WERI-Rb-1 (cell line): ENCODE measurements at regions not wholly inside any gene's neighbourhood (a gene's known extent, or its start where the extent isn't known, plus 50 kb on each side); places are given as distances from the start of the nearest gene placed in this dataset.

ENCODE experiments used
- DNase-seq: peaks from one replicate; pipeline ENCODE4 v3.0.0-alpha.2; 2020
- H3K27ac ChIP-seq: fragments of 250-450 bp; sonication (Bioruptor Pico); 2 replicates; pipeline ENCODE4 v1.5.1; 2020; ENCODE audit warnings: mild to moderate bottlenecking, moderate library complexity
- H3K27me3 ChIP-seq: fragments of 250-450 bp; sonication (Bioruptor Pico); 2 replicates; pipeline ENCODE4 v1.5.1; 2021; ENCODE audit warnings: mild to moderate bottlenecking, low read depth, moderate library complexity; ENCODE audit not compliant: insufficient read depth, severe bottlenecking
- H3K36me3 ChIP-seq: fragments of 250-450 bp; sonication (Bioruptor Pico); 2 replicates; pipeline ENCODE4 v1.5.1; 2020; ENCODE audit warnings: mild to moderate bottlenecking, moderate library complexity
- H3K4me3 ChIP-seq: 2 replicates; pipeline ENCODE4 v1.5.1; 2011; ENCODE audit warnings: low read depth, mild to moderate bottlenecking, control low read depth, low read length
- H3K9me3 ChIP-seq: fragments of 250-450 bp; sonication (Bioruptor Pico); 2 replicates; pipeline ENCODE4 v1.5.1; 2021; ENCODE audit warnings: mild to moderate bottlenecking, moderate library complexity; ENCODE audit not compliant: severe bottlenecking
- TF ChIP-seq, protein P1 (sequence below): IDR thresholded peaks from 2 replicates; pipeline ENCODE4 v1.5.1; 2011; ENCODE audit warnings: low read depth, mild to moderate bottlenecking, control low read depth, inconsistent platforms, low read length

DNA sequence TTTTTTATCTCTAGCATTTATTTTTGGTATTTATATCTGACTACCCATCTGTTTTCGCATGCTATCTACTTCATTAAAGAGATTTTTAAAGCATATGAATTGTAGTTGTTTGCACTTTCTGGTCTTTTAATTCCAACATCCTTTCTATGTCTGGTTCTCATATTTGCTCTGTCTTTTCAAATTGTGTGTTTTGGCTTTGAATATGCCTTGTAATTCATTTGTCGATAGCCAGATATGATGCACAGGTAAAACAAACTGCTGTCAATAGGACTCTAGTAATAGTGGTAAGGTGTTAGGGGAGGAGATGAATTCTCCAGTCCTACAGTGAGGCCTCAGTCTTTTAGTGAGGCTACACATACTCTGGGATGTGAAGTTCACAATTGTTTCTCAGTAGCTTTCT, 530.8 kb upstream of the CCDC179 start:
- no peaks in the 10 kb centered on the region for H3K27me3 ChIP-seq
- no peak for DNase-seq
- no peaks in the 10 kb centered on the region for H3K36me3 ChIP-seq
- no peaks in the 10 kb centered on the region for H3K9me3 ChIP-seq
- H3K27ac ChIP-seq, result no peak overlapping the region
- H3K4me3 ChIP-seq, result no peak overlapping the region
- TF ChIP-seq, protein P1, sequence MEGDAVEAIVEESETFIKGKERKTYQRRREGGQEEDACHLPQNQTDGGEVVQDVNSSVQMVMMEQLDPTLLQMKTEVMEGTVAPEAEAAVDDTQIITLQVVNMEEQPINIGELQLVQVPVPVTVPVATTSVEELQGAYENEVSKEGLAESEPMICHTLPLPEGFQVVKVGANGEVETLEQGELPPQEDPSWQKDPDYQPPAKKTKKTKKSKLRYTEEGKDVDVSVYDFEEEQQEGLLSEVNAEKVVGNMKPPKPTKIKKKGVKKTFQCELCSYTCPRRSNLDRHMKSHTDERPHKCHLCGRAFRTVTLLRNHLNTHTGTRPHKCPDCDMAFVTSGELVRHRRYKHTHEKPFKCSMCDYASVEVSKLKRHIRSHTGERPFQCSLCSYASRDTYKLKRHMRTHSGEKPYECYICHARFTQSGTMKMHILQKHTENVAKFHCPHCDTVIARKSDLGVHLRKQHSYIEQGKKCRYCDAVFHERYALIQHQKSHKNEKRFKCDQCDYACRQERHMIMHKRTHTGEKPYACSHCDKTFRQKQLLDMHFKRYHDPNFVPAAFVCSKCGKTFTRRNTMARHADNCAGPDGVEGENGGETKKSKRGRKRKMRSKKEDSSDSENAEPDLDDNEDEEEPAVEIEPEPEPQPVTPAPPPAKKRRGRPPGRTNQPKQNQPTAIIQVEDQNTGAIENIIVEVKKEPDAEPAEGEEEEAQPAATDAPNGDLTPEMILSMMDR, result no peak

DNA sequence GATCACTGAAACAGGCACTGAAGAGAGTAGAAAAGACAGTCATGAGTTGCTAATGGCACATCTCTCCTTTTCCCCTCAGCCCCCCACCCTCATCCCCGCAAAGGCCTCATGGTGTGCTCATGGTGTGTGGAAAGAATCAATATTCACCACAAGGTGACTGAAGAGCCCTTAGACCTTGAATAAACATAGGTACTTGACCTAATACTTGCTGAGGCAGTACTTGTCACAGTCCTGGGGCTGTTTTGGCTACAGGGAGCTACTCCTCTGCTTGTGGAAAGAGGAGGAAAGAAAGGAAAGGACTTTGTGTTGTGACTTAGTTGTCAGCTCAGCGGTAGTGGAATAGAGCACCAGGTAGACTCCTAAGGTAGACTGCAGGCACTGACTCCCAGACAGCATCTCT, 537.8 kb upstream of the CCDC179 start:
- no peak overlapping the region for H3K4me3 ChIP-seq
- H3K27ac ChIP-seq, result no peak overlapping the region
- no peaks in the 10 kb centered on the region for H3K27me3 ChIP-seq
- TF ChIP-seq, protein P1, result no peak
- H3K36me3 ChIP-seq, result no peaks in the 10 kb centered on the region
- no peak for DNase-seq
- no peaks in the 10 kb centered on the region for H3K9me3 ChIP-seq

DNA sequence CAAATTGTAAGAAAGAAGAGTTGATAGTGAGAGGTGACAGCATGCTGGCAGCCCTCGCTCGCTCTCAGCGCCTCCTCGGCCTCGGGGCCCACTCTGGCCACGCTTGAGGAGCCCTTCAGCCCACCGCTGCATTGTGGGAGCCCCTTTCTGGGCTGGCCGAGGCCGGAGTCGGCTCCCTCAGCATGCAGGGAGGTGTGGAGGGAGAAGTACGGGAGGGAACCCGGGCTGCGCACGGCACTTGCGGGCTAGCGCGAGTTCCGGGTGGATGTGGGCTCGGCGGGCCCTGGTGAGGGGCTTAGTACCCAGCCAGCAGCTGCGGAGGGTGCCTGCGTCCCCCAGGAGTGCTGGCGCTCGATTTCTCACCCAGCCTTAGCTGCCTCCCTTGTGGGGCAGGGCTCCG, 539.7 kb upstream of the CCDC179 start:
- H3K9me3 ChIP-seq, result no peaks in the 10 kb centered on the region
- H3K27ac ChIP-seq, result no peak overlapping the region
- H3K36me3 ChIP-seq, result no peaks in the 10 kb centered on the region
- DNase-seq, result no peak
- H3K4me3 ChIP-seq, result no peak overlapping the region
- TF ChIP-seq, protein P1, result no peak
- H3K27me3 ChIP-seq, result no peaks in the 10 kb centered on the region

DNA sequence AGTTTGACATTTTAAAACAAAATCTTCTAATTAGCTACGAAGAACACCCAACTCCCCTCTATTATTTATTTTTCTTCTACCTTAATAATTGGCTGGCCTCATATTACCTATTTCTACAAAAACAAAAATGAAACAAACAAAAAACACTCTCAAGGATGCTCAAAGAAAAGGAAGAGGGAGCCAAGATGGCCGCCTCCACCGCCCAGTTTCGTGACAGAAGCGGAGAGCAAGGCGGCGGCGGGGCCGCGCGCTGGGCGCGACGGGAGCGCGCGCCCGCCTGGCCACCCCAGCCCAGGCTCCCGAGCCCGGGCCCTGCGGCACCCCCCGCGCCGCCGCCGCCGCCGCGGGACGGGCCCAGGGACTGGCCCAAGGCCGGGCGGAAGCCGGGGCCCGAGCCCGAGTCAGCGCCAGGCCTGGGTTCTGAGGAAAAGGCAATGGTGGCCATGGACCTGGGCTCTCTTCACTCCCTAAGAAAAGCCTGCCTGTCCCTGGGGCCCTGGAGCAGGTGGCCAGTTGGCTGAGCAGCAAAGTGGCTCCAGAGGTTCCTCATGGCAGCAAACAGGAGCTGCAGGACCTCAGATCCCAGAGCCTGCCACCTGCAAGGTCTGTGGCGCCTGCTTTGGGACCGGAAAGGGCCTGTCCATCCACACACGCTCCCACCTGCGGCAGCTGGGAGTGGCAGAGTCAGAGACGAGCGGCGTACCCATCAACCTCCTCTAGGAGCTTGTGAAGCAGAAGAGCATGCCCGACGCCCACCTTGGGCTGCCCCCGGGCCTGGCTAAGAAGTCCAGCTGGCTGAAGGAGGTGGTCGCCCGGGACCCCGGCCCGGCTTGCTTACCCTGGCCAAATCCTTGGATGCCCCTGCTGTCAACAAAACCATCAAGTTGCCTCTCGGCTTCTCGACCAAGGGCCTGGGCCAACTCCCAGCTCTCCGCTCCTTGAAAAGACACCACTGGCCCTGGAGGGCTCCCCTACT, 543.2 kb upstream of the CCDC179 start:
- H3K36me3 ChIP-seq, result no peaks in the 10 kb centered on the region
- peaks cover 3% of the 10 kb centered on the region for H3K9me3 ChIP-seq
- no peak for DNase-seq
- H3K4me3 ChIP-seq, result no peak overlapping the region
- TF ChIP-seq, protein P1, result no peak
- H3K27me3 ChIP-seq, result no peaks in the 10 kb centered on the region
- no peak overlapping the region for H3K27ac ChIP-seq

DNA sequence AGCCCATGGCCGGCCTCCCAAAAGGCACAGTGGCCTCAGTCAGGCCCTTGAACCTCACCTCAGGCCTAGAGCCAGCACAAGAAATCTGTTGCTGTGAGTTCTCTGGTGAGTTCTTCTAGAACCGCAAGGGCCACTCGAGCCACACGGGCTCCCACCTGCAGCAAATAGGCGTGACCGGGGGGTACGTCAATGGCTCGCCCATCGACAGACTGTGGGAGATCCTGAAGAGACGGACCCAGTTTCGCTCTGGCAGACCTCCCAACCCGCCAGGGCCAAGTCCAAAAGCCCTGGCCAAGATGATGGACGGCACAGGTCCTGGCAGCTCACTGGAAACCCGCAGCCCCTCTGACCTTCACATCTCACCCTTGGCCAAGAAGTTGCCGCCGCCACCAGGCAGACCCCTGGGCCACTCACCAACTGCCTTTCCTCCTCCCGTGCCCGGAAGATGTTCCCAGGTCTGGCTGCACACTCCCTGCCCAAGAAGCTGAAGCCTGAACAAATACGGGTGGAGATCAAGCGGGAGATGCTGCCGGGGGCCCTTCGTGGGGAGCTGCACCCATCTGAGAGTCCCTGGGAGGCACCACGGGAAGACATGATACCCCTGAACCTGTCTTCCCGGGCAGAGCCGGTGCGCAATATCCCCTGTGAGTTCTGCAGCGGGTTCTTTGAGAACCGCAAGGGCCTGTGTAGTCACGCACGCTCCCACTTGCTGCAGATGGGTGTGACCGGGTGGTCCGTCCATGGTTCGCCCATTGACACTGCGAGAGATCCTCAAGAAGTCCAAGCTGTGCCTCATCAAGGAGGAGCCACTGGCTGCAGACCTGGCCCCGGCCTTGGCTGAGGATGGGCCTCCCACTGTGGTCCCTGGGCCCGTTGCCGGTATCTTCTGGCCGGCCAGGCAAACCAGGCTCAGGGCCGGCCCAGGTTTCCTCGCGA, 544.2 kb upstream of the CCDC179 start:
- peaks cover 3% of the 10 kb centered on the region for H3K9me3 ChIP-seq
- no peak overlapping the region for H3K27ac ChIP-seq
- H3K36me3 ChIP-seq, result no peaks in the 10 kb centered on the region
- H3K4me3 ChIP-seq, result no peak overlapping the region
- TF ChIP-seq, protein P1, result no peak
- no peak for DNase-seq
- H3K27me3 ChIP-seq, result no peaks in the 10 kb centered on the region
